ENCODE measurements at regions not wholly inside any gene's neighbourhood (a gene's known extent, or its start where the extent isn't known, plus 50 kb on each side); places are given as distances from the start of the nearest gene placed in this dataset.
A peak's percentile ranks its signal among the peaks of the same experiment; 100 is the strongest.

DNA sequence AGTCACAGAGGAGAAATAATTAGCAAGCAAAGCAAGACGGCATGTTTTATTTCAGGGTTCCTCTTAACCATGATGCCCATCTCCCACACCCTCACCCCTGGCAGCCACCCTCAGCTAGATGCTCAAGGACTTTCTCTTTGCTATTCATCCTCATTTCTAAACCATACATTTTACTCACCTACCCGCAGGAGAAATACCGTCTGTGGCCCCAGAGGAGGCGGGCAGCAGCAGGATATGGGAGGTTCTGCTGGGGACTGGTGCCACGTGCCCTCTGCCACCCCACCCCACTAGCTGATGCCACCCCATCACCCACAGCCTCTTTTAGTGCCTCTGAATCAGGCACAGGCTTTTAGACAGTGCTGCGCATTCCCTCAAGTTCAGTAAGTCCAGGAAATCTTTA is 168.7 kb upstream of the ITGB1 start:
- no peak for DNase-seq

DNA sequence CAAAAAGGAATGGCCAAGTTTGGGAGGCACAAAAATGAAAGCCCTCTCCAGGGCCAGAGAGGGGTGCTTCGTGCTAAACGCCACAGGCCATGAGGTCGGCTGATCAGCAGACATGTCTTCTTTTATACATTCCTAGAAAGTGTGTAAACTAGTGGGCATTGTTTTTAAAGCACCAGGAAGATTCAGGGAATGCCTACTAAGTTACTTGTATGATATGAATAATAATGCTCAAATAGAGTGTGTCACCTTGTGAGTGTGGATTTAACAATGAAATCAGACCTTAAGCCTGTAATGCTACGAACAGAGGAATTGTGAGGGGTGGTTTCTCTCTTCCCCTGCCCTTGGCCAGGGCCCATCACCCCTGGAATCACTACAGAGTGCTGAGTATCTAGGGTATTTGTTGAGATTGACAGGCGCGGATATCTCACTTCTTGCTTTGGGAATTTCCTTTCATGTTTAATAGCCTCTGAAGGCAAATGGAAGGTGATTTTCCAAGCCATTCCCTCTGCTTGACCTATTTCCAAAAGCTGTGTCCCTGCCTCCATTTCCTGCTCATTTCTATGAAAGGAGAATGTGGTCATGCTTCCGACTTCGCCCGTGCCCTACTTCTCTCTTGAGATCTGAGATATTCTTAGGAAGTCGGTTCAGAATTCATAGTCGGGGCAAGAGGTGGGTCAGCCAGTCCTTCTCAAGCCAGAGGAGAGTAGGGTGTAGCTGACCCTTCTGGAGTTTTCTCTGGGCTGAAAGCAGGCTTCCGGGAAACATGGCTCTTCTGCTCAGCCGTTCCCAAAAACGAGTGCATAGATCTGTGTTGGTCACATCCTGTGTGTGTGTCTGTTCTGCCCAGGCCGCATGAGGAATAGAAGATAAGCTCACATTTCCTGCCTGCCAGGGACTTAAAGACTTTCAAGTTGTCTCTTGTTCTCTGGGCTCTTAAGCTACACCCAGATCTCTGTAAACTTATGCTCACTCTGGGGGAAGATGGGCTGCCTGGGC is 167.8 kb upstream of the ITGB1 start:
- DNase-seq = no peak

DNA sequence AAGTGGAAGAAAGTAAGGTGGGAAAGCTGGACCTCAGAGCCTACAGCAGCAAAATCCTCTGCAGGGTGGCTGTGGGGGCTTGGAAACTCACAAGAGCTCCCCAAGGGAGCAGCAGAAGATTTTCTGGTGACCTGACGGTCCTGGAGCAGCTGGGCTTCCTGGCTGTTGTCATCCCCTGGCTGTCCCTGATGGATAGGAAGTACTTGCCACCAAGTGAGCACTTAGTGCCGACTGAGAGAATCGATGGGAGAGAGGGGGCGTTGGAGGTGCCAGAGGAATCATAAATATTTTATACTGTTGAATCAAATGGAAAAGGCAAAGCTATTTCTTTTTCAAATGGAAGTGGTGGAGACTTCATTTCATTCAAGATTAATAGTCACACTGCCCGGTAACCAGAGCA is 167.1 kb upstream of the ITGB1 start:
- DNase-seq = no peak

DNA sequence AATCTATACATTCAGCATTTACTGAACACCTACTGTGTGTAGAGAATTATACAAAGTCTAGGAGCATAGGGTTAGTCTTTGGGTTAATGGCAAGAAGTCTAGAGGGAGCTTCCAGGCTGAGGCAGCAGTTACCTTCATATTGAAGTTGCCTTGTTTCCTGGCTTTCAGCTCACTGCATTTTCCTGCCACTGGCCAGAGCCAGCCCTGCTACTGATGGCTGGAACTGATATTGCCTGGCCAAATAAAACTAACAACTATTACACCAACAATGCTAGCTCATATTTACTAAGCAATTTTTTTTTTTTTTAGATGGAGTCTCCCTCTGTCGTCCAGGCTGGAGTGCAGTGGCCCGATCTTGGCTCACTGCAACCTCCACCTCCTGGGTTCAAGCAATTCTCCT is 165.7 kb upstream of the ITGB1 start:
- no peak for DNase-seq

DNA sequence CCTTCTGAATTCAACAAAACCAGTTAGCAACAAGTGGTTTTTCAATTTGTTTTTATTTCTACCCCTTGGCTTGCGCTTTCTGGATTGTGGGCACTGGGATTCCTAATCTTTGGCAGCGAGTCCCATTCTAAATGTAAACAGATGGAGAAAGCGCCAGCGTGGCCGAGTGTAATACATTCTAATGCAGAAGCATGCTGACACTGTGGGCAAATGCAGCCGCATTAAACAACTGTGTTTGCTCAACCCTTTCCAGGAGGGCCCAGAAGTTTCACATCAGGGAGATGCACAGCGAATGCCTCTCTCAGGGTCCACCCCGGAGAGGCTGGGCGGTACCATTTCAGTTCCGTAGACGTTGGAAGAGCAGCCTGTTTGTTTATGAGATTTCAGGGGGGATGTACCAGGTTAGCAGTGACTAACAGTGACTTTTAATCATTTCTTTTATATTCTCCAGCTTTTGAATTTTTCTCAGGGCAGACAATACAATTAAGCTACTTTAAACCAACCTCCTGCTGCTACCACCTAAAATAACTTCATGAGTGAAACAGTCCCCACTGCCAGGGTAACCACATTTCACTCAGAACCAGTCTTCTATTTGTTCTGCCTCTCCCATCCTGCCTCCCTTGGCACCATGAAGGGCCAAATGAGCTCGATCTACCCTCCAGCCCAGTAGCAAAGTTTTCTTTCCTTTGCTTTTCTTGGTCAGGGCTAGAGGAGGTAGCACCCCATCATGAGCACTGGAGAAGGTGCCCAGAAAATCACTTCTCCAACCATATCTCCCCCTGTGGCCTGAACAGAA is 164.2 kb upstream of the ITGB1 start:
- DNase-seq = no peak

DNA sequence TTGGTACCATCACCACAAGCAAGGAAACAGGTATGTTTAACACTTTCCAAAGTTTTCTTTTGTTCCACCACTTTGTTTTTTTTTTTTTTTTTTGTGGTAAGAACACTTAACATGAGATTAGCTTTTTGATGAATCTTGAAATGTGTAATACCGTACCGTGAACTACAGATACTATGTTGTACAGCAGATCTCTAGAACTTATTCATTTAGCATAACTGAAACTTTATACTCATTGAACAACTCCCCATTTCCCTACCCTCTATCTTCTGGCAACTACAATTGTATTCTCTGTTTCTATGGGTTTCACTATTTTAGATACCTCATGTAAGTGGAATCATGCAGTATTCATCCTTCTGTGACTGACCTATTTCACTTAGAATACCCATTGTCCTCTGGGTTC is 162.7 kb upstream of the ITGB1 start:
- no peak for DNase-seq

DNA sequence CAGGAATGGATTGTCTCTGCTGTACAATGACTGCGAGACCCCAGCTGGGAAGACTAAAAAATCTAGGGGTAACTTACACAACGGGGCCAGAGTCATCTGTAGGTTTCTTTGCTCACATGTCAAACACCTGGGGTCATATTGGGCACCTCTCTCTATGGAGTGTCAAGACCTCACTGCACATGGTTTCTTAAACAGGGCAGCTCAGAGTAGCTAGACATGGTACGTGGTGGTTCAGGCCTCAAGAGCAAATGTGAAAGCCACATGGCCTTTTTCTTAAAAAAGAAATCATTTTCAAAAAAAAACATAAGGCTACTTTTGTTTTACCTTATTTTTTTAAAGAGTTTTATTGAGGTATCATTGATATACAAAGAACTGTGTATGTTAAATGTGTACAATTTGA is 162.2 kb upstream of the ITGB1 start:
- DNase-seq = no peak

DNA sequence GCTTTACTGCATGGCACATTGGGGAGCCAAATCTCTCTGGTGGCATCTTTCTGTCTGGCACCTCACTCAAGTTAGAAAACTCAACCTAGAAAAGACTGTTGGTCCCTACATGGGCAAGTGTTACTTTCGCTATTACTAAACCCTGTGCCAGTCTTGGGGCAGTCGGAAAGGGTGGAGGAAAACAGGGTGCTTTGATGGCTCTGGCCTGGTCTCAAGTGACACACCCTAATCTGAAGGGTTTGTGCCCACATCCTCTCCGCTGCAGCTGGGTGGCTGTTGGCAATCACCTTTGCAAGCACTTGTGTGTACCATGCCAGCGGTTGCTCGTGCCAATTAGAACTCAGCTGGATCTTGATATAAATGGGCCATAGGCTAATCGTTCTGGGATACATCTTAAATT is 159.8 kb upstream of the ITGB1 start:
- DNase-seq = no peak

DNA sequence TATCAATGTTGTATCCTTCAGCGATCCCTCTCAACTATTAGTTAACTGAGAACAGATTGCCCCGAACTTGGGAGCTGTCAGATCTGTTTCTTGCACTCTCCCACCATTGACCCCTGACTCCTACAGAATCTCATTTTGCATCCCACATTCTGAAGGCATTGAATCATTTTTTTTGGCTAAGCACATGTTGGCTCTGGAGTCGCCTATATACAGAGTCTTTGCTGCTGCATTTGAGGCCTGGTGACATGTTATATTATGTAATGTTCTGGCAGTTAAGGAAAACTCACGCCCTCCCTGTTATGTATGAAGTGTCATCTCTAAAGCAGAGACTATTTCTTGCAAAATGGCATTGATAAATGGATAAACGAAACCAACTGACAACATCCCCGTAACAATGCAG is 159.2 kb upstream of the ITGB1 start:
- no peak for DNase-seq

DNA sequence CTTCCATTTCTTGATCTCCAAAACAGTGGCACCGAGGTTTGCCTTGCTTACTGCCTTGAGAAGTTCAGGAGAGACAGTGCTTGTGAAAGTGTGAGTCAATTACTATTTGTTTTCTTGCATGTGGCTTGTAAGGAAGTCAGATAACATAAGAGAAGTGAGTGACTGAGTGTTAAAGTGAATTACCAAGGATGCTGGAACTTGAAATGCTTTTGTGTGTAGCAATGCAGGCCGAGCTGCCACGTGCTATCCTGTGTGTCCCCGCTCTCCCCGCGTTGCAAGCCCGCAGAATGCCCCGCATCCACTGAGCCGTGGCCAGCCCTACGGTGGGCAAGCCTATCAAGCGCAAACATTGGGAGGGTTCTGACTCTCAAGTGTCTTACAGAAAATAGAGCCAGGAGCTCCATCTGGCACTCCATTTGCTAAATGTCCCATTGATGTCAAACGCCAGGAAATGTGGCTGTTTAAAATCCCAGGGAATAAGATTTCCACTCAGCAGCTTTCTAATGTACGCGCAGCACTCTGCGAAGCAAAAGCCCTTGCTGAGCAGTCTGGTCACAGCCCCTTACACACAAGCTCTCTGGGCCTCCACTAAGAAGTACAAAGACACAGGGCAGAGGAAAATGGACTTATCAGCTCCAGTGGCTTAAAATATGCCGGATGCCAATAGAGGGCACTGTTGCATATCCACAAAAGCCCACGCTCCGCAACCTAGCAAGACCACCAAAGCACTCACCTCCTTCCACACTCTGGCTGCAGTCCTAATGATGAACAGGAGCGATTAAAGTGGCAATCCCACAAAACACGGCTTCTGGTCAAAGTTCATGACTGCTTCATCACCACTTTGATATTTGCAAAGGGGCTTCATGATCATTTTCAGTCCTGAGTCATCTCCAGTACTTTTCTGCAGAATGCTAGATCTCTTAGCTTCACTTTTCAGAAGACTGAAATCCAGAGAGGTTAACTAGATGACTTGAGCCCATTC is 158.0 kb upstream of the ITGB1 start:
- DNase-seq = peak; percentile 21

DNA sequence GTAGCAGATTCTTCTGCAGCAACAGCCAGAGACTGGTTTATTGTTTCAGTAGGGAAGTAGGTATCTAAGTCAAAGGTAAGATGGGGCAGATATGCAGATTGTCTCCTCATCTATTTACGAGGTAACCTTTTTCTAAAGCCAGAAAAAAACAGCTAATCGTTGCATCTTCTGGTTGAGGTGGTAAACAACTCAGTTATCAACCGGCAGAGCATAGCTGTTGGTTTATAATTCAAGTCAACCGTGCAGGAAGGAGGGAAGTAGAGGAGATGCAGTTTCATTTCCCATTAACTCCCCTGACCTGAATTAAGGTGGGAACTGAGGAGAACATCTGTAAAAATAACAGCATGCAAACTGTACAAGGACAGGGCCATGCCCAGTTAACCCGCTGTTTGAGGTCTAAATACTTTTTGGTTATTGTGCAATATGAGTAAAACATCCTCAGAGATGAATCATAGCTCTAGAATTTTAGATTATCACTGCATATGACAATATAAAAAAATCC is 156.5 kb upstream of the ITGB1 start:
- DNase-seq = no peak

DNA sequence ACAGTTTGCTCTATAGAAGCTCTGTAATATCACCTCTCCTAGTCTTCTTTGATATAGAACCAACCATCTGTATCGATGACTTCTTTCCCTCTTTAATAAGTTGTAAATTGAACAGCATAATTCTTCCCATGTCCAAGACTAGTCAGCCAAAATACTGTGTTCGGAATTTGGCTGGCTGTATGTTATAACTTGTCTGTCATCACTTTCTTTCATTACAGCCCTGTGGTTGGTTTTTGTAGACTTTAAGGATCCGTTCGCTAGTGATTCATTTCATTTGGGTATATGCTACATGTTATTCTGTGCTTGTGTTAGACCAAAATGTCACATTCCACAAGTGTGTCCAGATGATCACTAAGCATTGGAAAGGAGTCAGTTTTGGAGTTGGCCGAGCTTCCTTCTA is 155.4 kb upstream of the ITGB1 start:
- DNase-seq = no peak

DNA sequence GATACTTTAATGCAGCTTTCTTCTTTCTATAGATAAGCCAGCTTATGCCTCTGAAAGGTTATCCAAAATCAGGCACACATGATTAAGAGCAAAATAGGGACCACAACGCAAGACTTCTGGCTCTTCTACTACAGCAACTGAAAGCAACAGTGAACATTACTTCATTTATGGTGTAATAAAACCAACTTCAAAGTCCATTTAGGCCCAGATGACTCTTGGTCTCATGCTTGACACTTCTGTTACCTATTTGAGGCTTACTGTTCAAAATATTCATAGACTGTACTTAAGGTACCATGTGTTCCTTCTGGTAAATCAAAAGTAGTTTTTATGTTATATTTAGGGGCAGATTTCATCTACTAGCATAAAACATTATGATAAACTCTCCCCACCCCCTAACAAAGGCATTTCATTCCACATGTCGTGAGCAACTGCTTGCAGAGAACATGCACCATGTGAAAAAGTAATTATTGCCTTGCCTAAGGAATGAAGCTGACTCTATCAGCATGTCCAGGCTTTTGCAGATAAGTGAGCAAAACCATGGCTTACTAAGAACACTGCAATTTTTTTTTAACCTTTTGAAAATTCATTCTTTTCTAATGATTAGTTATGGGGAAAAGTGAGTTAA is 154.9 kb upstream of the ITGB1 start:
- no peak for DNase-seq

DNA sequence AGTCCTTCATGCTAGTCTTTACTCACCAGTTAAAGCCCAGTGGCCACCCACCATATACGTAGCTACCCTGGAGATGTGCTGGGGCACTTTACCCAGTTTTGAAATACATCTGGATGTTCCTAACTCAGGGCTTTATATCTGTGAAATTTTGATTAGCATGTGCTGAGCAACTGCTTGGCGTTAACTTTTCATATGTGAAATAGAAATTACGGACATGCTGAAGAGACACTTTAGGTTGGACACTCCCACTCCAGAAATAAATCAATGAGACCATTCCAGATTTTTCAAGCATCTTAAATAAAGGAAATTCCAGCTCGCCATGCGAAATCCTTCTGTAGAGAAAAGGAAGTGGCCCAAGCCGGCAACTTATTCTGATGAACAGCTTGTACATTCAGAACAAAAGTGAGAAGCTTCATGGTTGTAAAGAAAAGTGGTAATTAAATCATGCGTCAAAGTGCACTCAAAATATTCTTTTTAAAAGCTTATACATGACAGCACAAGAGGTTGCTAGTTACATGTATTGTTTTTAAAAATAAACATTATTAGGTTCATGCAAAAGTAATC is 153.5 kb upstream of the ITGB1 start:
- DNase-seq = no peak

DNA sequence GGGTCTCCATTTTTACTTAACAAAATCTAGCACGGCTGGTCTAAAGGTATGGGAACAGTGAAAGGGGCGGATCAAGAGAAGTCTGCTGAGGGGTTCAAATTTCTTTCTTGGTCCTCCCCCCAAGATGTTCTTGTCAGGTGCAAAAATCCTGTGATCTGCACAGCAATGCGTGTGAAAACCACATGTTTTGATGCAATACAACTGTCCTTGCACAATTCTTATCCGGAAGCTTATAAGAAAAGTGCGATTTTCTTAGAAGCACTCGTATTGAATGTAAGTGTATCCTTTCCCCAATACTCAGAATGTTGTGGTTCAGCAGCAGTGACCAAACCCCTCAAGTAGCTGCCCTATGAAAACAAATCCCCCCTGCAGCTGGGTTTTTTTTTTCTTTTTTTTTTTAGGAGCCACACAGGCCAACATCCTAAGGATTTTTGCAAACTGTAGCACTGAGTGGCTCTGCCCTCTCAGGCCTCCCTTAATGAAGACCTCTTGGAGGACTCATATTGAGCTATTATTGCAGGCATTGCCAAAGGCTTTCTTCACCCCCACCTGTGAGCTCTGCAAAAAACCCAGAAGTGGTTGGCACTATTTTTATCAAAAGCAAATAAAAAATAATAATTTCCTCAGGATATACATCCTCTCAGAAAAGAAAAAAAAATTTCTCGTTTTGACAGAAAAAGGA is 151.9 kb upstream of the ITGB1 start:
- no peak for DNase-seq

DNA sequence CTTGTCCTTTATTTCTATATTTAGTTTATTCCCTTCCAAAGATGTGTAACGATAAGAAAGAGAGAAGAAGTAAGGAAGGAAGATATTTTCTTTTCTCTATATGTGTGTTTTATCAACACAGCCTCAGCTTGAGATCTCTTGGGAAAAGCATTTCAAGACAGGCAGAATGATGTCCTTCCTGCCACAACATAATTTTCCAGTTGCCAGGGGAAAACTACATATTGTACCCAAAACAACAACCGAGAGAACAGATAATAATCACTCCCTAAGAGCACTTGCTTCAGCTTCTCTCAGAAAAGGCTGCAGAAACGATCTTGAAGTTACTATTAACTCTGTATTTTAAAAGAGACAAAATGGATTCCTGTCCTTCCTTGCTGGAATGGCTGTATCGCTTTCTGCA is 151.4 kb upstream of the ITGB1 start:
- no peak for DNase-seq

DNA sequence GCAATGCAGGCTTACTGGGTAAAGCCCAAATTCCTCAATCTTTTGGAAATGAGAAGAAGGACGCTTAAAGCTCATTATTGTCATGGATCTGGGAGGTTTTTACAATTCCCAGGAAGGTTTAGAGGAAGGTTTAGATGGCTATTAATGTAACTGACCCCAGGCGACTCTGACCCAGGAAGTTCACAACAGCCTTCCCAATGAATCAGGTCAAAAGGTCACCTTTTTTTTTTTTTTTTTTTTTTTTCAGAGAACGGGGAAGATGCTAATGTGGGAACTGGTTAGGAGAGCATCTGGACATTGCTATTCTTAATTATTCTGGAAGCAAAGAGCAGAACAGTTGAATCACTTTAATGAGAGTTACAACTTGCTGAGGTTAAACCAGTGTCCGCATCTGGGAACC is 149.9 kb upstream of the ITGB1 start:
- no peak for DNase-seq

DNA sequence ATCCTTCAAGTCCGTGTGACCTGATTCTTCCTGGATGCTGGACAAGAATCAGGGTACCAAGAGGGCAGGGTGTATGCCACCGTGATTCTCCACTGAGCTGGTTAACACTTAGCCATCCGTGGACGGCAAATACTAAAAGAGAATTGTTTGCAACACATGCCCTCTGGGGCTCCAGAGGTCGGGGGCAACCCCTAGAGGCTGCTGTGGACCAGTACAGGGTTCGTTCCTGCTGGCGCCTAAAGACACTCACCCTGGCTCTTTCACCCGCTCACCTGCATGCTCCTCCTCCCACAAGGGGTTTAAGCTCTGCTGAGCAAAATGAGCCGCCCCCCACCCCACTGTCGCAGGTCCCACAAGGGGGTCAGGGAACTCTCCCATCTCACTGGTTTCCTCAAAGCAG is 148.7 kb upstream of the ITGB1 start:
- DNase-seq = no peak

DNA sequence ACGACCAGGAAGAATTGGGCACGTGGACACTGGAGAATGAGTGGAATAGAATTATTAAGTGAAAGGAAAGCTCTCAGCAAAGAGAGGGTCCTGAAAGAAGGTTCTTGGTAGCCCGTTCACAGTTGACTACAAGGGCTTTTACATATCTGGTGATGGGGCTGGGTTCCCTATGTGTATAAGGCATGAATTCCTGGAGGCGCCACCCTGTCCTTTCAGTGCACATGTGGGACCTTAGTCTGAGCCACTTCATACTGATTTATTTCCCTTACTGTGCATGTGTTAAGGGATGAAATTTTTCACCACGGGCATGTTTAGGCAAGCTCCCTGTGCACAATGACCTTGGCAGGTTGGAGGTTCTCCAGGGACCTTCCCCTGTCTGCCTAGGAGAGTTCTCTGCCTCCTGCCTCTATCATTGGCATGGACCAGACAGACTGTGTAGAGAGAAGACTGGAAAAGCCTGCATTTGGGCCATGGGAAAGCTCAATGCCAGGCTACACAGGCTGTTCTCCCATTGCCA is 145.9 kb upstream of the ITGB1 start:
- DNase-seq = no peak

DNA sequence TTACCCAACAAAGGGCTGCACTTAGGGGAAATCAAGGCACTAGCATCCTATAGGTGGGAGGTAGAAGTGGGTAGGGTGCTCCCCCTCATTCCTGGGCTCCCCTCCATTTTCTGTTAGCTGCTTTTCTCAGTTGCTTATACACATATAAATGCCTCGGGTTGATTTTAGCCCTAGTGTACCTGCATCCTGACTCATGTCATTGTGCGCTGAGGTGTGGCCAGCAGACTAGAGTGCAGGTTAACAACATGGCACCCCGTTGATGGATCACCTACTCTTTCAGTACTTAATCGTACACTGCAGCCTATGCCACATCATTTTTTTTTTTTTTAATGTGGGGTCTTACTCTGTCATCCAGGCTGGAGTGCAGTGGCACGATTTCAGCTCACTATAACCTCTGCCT is 144.0 kb upstream of the ITGB1 start:
- DNase-seq = no peak

DNA sequence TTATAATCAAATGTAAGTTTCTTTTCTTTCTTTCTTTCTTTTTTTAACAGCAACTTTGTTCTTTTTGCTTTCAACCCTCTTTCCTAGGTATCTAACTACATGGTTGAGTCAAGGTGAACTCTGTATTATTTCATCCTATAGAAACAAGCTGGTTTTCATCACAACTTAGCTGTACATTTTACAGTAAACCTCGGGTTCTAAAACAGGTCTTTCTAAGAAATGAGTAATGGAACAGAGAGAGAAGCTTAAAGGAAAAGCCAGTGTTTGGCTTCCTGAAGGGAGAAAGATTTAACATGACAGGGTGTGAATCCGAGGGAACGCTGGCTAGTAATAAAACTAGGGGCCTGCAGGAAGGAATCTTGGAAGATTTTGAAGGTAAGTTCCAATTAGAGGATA is 143.4 kb upstream of the ITGB1 start:
- DNase-seq = no peak

Measured in NCI-H1092 (cell line).